ENCODE measurements at regions not wholly inside any gene's neighbourhood (a gene's known extent, or its start where the extent isn't known, plus 50 kb on each side); places are given as distances from the start of the nearest gene placed in this dataset.

DNA sequence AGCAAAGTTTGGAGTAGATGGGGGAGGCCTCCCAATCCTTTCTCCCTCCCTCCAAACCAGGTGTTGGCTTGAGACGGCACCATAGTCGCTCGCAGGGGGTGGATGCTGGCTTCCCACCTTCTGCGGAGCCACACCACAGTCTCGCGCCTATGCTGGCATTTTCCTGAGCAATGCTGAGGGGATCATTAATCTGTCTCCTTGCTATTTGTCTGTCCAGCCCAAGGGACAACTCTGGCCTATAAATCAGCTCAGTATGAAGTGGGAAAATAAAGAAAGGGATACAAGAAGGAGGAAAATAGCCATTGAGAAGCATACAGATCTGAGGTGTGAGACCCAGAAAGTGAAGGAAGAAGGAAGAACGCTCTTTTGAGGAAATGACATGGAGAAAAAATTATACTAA lies 53.5 kb upstream of the CADM1 start:
- TF ChIP-seq MAX (IDR thresholded peaks at IDR 0.05) (no peak), TEAD4 (IDR thresholded peaks at IDR 0.05) (no peak)

DNA sequence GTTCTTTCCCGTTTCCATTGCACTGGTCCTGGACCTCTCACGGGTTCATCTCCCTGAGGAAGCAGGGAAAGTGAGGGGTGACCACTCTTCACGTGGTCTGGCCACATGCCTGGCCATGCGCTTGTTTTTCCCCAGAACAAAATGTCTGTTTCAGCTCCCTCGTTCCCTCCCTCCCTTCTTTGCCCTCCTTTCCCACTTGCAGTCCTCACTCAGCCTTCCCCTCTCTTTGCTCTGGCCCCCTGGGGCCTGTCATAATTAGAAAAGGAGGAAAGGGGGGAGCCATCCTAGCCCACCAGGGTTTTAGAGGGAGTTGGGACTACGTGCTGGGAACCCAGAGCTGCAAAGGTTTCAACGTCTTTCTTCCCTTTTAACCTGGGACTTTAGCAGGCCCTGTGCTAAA lies 52.8 kb upstream of the CADM1 start:
- TF ChIP-seq CEBPB (IDR thresholded peaks at IDR 0.05) = no peak
- no peak for TF ChIP-seq CREB1 (IDR thresholded peaks at IDR 0.05; ENCODE audit: low read depth)
- no peak for TF ChIP-seq USF1 (IDR thresholded peaks at IDR 0.05)
- no peak for TF ChIP-seq FOXM1 (IDR thresholded peaks at IDR 0.05; ENCODE audit: borderline replicate concordance, low read depth)
- TF ChIP-seq RAD21 (IDR thresholded peaks at IDR 0.05; ENCODE audit: low read depth) = no peak
- no peak for TF ChIP-seq EP300 (IDR thresholded peaks at IDR 0.05; ENCODE audit: borderline replicate concordance)
- TF ChIP-seq NFIC (IDR thresholded peaks at IDR 0.05) = no peak
- TF ChIP-seq YY1 (IDR thresholded peaks at IDR 0.05; ENCODE audit: low read depth) = no peak
- no peak for TF ChIP-seq EGR1 (IDR thresholded peaks at IDR 0.05)
- no peak for TF ChIP-seq TEAD4 (IDR thresholded peaks at IDR 0.05)

GRCh38 chr11:115555336-115556090 lies 51.3 kb upstream of the CADM1 start:
- no peak for TF ChIP-seq YY1 (IDR thresholded peaks at IDR 0.05; ENCODE audit: low read depth)
- TF ChIP-seq TEAD4 (IDR thresholded peaks at IDR 0.05) = no peak
- no peak for TF ChIP-seq MAX (IDR thresholded peaks at IDR 0.05)

Measured in Ishikawa (cell line).